Mesenchymal stem cell (in vitro differentiated cells and primary cell): ENCODE measurements at regions not wholly inside any gene's neighbourhood (a gene's known extent, or its start where the extent isn't known, plus 50 kb on each side); places are given as distances from the start of the nearest gene placed in this dataset.

Experiments used
- DNase-seq: peaks from one replicate; pipeline ENCODE4 v3.0.0-alpha.2; 2013
- H2AFZ ChIP-seq: one replicate; pipeline ENCODE4 v1.6.1; 2013; ENCODE audit warnings: low read depth, mild to moderate bottlenecking, control low read depth, inconsistent platforms, low read length, moderate library complexity
- H2AK5ac ChIP-seq: 2 replicates; pipeline ENCODE4 v1.6.1; 2013; ENCODE audit warnings: low read length, moderate library complexity, mild to moderate bottlenecking, inconsistent platforms; ENCODE audit not compliant: severe bottlenecking
- H2BK120ac ChIP-seq: one replicate; pipeline ENCODE4 v1.6.1; 2013; ENCODE audit warnings: low read depth, mild to moderate bottlenecking, inconsistent platforms, low read length, moderate library complexity
- H2BK12ac ChIP-seq, 2 experiments: one replicate each; pipeline ENCODE4 v1.6.1; 2013; ENCODE audit warnings: inconsistent platforms in 2 of 2, low read length in 2 of 2, mild to moderate bottlenecking in 2 of 2, moderate library complexity in 2 of 2, control low read depth in 1 of 2
- H2BK15ac ChIP-seq: one replicate; pipeline ENCODE4 v1.6.1; 2013; ENCODE audit warnings: mild to moderate bottlenecking, low read depth, inconsistent platforms; ENCODE audit not compliant: poor library complexity, severe bottlenecking
- H2BK5ac ChIP-seq: 2 replicates; pipeline ENCODE4 v1.6.1; 2013; ENCODE audit warnings: low read depth, mild to moderate bottlenecking, low read length, control low read depth, inconsistent platforms; ENCODE audit not compliant: poor library complexity, severe bottlenecking
- H3K14ac ChIP-seq, 2 experiments: one replicate each; pipeline ENCODE4 v1.6.1; 2013; ENCODE audit warnings: inconsistent platforms in 2 of 2, low read length in 2 of 2, control low read depth in 1 of 2, mild to moderate bottlenecking in 1 of 2, moderate library complexity in 1 of 2
- H3K18ac ChIP-seq, 2 experiments: one replicate each; pipeline ENCODE4 v1.6.1; 2013; ENCODE audit warnings: inconsistent platforms in 2 of 2, low read length in 2 of 2, control low read depth in 1 of 2, low read depth in 1 of 2, mild to moderate bottlenecking in 1 of 2
- H3K23ac ChIP-seq, 2 experiments: one replicate each; pipeline ENCODE4 v1.6.1; 2013; ENCODE audit warnings: inconsistent platforms in 2 of 2, low read length in 2 of 2, mild to moderate bottlenecking in 2 of 2, moderate library complexity in 2 of 2, control low read depth in 1 of 2
- H3K27ac ChIP-seq: 2 replicates; pipeline ENCODE4 v1.5.1; 2013; ENCODE audit warnings: mild to moderate bottlenecking, moderate library complexity, low read length, control low read depth, inconsistent platforms; ENCODE audit not compliant: poor library complexity, severe bottlenecking
- H3K27me3 ChIP-seq, 2 experiments: 2 replicates each; pipeline versions ENCODE4 v1.6.1 to v1.7.0; 2013; ENCODE audit warnings: low read length in 2 of 2, mild to moderate bottlenecking in 2 of 2, moderate library complexity in 2 of 2, control low read depth in 1 of 2, inconsistent platforms in 1 of 2; ENCODE audit not compliant: control insufficient read depth in 1 of 2, insufficient read depth in 1 of 2
- H3K36me3 ChIP-seq, 2 experiments: 2 replicates each; pipeline versions ENCODE4 v1.6.1 to v1.7.0; 2013; ENCODE audit warnings: low read length in 2 of 2, control low read depth in 1 of 2, inconsistent platforms in 1 of 2, low read depth in 1 of 2, mild to moderate bottlenecking in 1 of 2; ENCODE audit not compliant: insufficient read depth in 2 of 2, control insufficient read depth in 1 of 2
- H3K4ac ChIP-seq, 2 experiments: one replicate each; pipeline ENCODE4 v1.6.1; 2013; ENCODE audit warnings: inconsistent platforms in 2 of 2, low read length in 2 of 2, mild to moderate bottlenecking in 2 of 2, moderate library complexity in 2 of 2, control low read depth in 1 of 2, low read depth in 1 of 2
- H3K4me1 ChIP-seq: 2 replicates; pipeline ENCODE4 v1.6.1; 2013; ENCODE audit warnings: low read depth, low read length, control low read depth; ENCODE audit not compliant: control insufficient read depth, insufficient read depth
- H3K4me2 ChIP-seq: 2 replicates; pipeline ENCODE4 v1.6.1; 2013; ENCODE audit warnings: low read length, mild to moderate bottlenecking, inconsistent platforms; ENCODE audit not compliant: poor library complexity, severe bottlenecking
- H3K4me3 ChIP-seq, 2 experiments: 2 replicates each; pipeline versions ENCODE4 v1.5.1 to v1.7.0; 2013; ENCODE audit warnings: low read length in 2 of 2, mild to moderate bottlenecking in 2 of 2, control low read depth in 1 of 2, low read depth in 1 of 2; ENCODE audit not compliant: insufficient read depth in 1 of 2
- H3K79me1 ChIP-seq: replicated peaks from 2 replicates; pipeline ENCODE4 v1.6.1; 2013; ENCODE audit warnings: mild to moderate bottlenecking, control low read depth, low read length, inconsistent platforms; ENCODE audit not compliant: poor library complexity, severe bottlenecking
- H3K9ac ChIP-seq: 2 replicates; pipeline ENCODE4 v1.7.0; 2013; ENCODE audit warnings: mild to moderate bottlenecking, low read length, moderate library complexity
- H3K9me3 ChIP-seq: 2 replicates; pipeline ENCODE4 v1.7.0; 2013; ENCODE audit warnings: mild to moderate bottlenecking, low read length; ENCODE audit not compliant: control insufficient read depth
- H4K8ac ChIP-seq: one replicate; pipeline ENCODE4 v1.6.1; 2013; ENCODE audit warnings: inconsistent platforms, mild to moderate bottlenecking, low read length, moderate library complexity
- H4K91ac ChIP-seq: one replicate; pipeline ENCODE4 v1.6.1; 2013; ENCODE audit warnings: mild to moderate bottlenecking, low read length, inconsistent platforms
- WGBS: methylation state at CpG from one replicate; pipeline ENCODE4 v1.1.7; 2013; ENCODE audit warnings: mixed read lengths; 5-methylcytosine and 5-hydroxymethylcytosine counted together

DNA sequence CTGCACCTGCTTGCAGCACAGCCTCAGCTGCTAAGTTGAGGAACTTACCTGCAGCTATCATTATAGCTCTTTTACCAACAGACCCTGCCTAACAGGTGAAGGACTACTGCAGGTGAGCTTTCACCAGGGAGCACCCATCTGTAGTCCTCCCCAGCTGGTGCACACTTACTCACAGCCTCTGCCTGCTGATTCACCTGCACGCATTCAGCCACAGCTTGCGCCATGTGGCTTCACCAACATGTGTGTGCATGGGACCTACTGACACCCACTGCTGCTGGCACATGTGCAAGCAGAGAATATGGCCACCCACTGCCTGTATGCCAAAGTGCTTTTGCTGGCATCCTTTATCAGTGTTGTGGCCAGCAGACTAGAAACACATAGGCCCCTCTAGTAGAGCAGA, 146.7 kb upstream of the KLHL4 start:
- Histone ChIP-seq H4K91ac (no peak overlapping the region), H3K4me1 (no peaks in the 10 kb centered on the region), H2BK5ac (no peak overlapping the region), H4K8ac (no peak overlapping the region), H3K36me3 (no peaks in the 10 kb centered on the region), H2AK5ac (no peak overlapping the region), H2BK120ac (no peak overlapping the region), H3K4ac (no peak overlapping the region), H2BK12ac (no peak overlapping the region), H3K23ac (no peak overlapping the region), H2AFZ (peak overlapping the region; percentile 1), H3K4me2 (no peak overlapping the region), H3K14ac (no peak overlapping the region), H3K4me3 (no peak overlapping the region), H3K9ac (no peak overlapping the region), H3K18ac (no peak overlapping the region), H3K27me3 (no peaks in the 10 kb centered on the region), H3K27ac (no peak overlapping the region), H3K79me1 (no peaks in the 10 kb centered on the region), H2BK15ac (no peak overlapping the region), H3K9me3 (no peaks in the 10 kb centered on the region)
- no peak for DNase-seq
- WGBS = 68% methylated on average over 2 of the region's 2 CpGs

- Histone ChIP-seq H2BK15ac (no peak overlapping the region), H3K27me3 (no peaks in the 10 kb centered on the region), H3K4ac (no peak overlapping the region), H3K4me2 (no peak overlapping the region), H3K23ac (no peak overlapping the region), H4K8ac (no peak overlapping the region), H3K14ac (no peak overlapping the region), H4K91ac (no peak overlapping the region), H3K36me3 (no peaks in the 10 kb centered on the region), H3K4me1 (no peaks in the 10 kb centered on the region), H3K4me3 (no peak overlapping the region), H3K9ac (no peak overlapping the region), H3K79me1 (no peaks in the 10 kb centered on the region), H2BK12ac (no peak overlapping the region), H2AK5ac (no peak overlapping the region), H2BK120ac (no peak overlapping the region), H3K9me3 (no peaks in the 10 kb centered on the region), H2AFZ (no peak overlapping the region), H3K18ac (no peak overlapping the region), H2BK5ac (no peak overlapping the region), H3K27ac (no peak overlapping the region)
- DNase-seq = no peak
Observed at GRCh38 chrX:87374324-87374723, 143.3 kb upstream of the KLHL4 start.

GRCh38 chrX:87376896-87377295, 140.7 kb upstream of the KLHL4 start:
- H2BK120ac ChIP-seq = no peak overlapping the region
- H2AK5ac ChIP-seq = no peak overlapping the region
- no peak overlapping the region for H3K4ac ChIP-seq
- H3K4me1 ChIP-seq = no peaks in the 10 kb centered on the region
- H3K36me3 ChIP-seq = no peaks in the 10 kb centered on the region
- H4K8ac ChIP-seq = no peak overlapping the region
- H3K27me3 ChIP-seq = no peaks in the 10 kb centered on the region
- no peaks in the 10 kb centered on the region for H3K9me3 ChIP-seq
- 97% methylated on average over 3 of the region's 4 CpGs for WGBS
- no peak overlapping the region for H3K14ac ChIP-seq
- no peak overlapping the region for H3K4me2 ChIP-seq
- H2AFZ ChIP-seq = no peak overlapping the region
- no peak overlapping the region for H4K91ac ChIP-seq
- H2BK5ac ChIP-seq = no peak overlapping the region
- H2BK12ac ChIP-seq = no peak overlapping the region
- H2BK15ac ChIP-seq = no peak overlapping the region
- H3K27ac ChIP-seq = no peak overlapping the region
- H3K18ac ChIP-seq = no peak overlapping the region
- H3K4me3 ChIP-seq = no peak overlapping the region
- no peaks in the 10 kb centered on the region for H3K79me1 ChIP-seq
- H3K23ac ChIP-seq = no peak overlapping the region
- no peak for DNase-seq
- H3K9ac ChIP-seq = no peak overlapping the region

DNA sequence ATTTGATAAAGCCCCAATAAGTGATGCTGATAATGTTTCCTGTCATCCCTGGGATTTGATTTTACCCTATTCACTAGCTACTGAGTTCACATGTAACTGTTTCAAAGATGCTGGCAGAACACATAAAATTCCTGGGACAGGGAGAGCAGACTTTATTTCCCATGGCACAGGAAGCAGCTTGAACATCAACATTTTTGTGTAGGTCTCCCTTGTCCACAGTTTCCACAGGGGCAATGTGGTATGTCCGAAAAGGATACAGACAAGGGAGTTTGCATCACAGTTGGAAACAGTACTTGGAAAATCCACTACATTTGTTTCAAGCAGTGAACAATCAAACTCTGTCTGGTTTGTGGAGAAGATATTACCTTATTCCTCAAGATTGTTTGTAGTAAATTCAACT, 129.2 kb upstream of the KLHL4 start:
- Histone ChIP-seq H2BK12ac (no peak overlapping the region), H3K18ac (no peak overlapping the region), H4K91ac (no peak overlapping the region), H3K4me1 (no peaks in the 10 kb centered on the region), H3K23ac (no peak overlapping the region), H2AK5ac (no peak overlapping the region), H3K27me3 (no peaks in the 10 kb centered on the region), H3K14ac (no peak overlapping the region), H3K4me3 (no peak overlapping the region), H2BK120ac (no peak overlapping the region), H3K9me3 (no peaks in the 10 kb centered on the region), H4K8ac (no peak overlapping the region), H3K36me3 (no peaks in the 10 kb centered on the region), H3K79me1 (no peaks in the 10 kb centered on the region), H2AFZ (no peak overlapping the region), H3K4ac (no peak overlapping the region), H2BK5ac (no peak overlapping the region), H3K9ac (no peak overlapping the region), H3K27ac (no peak overlapping the region), H2BK15ac (no peak overlapping the region), H3K4me2 (no peak overlapping the region)
- 100% methylated on average over 1 of the region's 1 CpG for WGBS
- DNase-seq = no peak
